PFSK-1 (cell line): ENCODE measurements at regions not wholly inside any gene's neighbourhood (a gene's known extent, or its start where the extent isn't known, plus 50 kb on each side); places are given as distances from the start of the nearest gene placed in this dataset.

Source experiments
- FOXP2 ChIP-seq: optimal IDR thresholded peaks from 2 replicates; pipeline ENCODE3; 2011; ENCODE audit warnings: borderline replicate concordance, control low read depth, inconsistent platforms; ENCODE audit not compliant: insufficient read depth; ENCODE audit errors: extremely low read length, extremely low read depth
- POLR2AphosphoS5 ChIP-seq: IDR thresholded peaks from 2 replicates; pipeline ENCODE4 v1.6.1; 2012; ENCODE audit warnings: low read depth, mild to moderate bottlenecking, control low read depth, low read length, moderate library complexity
- REST ChIP-seq, 2 experiments: IDR thresholded peaks; 2 replicates each; pipeline versions ENCODE4 v1.6.1 to v1.8.0; 2011 to 2012; ENCODE audit warnings: low read depth in 2 of 2, low read length in 2 of 2, control low read depth in 1 of 2, inconsistent platforms in 1 of 2, mild to moderate bottlenecking in 1 of 2, moderate library complexity in 1 of 2; ENCODE audit not compliant: insufficient read depth in 1 of 2
- SIN3A ChIP-seq: IDR thresholded peaks from 2 replicates; pipeline ENCODE4 v1.6.1; 2012; ENCODE audit warnings: mild to moderate bottlenecking, low read length, moderate library complexity, borderline replicate concordance; ENCODE audit not compliant: insufficient read depth
- TAF1 ChIP-seq: IDR thresholded peaks from 2 replicates; pipeline ENCODE4 v1.6.1; 2012; ENCODE audit warnings: low read length, control low read depth, borderline replicate concordance; ENCODE audit not compliant: insufficient read depth

GRCh38 chr13:37375071-37375470, 223.5 kb downstream of the POSTN start:
- TF ChIP-seq SIN3A (no peak), FOXP2 (no peak), TAF1 (no peak), REST (IDR thresholded peaks at IDR 0.05; ENCODE audit: insufficient read depth in 1 of 2, low read depth in 2 of 2, low read length in 2 of 2) (no peak), POLR2AphosphoS5 (no peak)

GRCh38 chr13:37369616-37370015, 229.0 kb downstream of the POSTN start:
- TF ChIP-seq FOXP2 (no peak), TAF1 (no peak), SIN3A (no peak), POLR2AphosphoS5 (no peak)

GRCh38 chr13:37368501-37368900, 230.1 kb downstream of the POSTN start:
- TF ChIP-seq POLR2AphosphoS5, result no peak
- no peak for TF ChIP-seq FOXP2
- TF ChIP-seq REST (IDR thresholded peaks at IDR 0.05; ENCODE audit: insufficient read depth in 1 of 2, low read depth in 2 of 2, low read length in 2 of 2), result no peak
- TF ChIP-seq SIN3A, result no peak
- TF ChIP-seq TAF1, result no peak

- TF ChIP-seq REST (IDR thresholded peaks at IDR 0.05; ENCODE audit: insufficient read depth in 1 of 2, low read depth in 2 of 2, low read length in 2 of 2) (no peak), POLR2AphosphoS5 (no peak), SIN3A (no peak)
These were observed 232.4 kb downstream of the POSTN start for GRCh38 chr13:37366044-37366770.

GRCh38 chr13:37365496-37365895, 233.1 kb downstream of the POSTN start:
- TF ChIP-seq TAF1 (no peak), REST (IDR thresholded peaks at IDR 0.05; ENCODE audit: insufficient read depth in 1 of 2, low read depth in 2 of 2, low read length in 2 of 2) (no peak), FOXP2 (no peak), SIN3A (no peak), POLR2AphosphoS5 (no peak)
